ENCODE measurements at regions not wholly inside any gene's neighbourhood (a gene's known extent, or its start where the extent isn't known, plus 50 kb on each side); places are given as distances from the start of the nearest gene placed in this dataset.

- ChIA-PET POLR2A (no interaction called here), CTCF (no interaction called here)
- TF ChIP-seq, protein P1, sequence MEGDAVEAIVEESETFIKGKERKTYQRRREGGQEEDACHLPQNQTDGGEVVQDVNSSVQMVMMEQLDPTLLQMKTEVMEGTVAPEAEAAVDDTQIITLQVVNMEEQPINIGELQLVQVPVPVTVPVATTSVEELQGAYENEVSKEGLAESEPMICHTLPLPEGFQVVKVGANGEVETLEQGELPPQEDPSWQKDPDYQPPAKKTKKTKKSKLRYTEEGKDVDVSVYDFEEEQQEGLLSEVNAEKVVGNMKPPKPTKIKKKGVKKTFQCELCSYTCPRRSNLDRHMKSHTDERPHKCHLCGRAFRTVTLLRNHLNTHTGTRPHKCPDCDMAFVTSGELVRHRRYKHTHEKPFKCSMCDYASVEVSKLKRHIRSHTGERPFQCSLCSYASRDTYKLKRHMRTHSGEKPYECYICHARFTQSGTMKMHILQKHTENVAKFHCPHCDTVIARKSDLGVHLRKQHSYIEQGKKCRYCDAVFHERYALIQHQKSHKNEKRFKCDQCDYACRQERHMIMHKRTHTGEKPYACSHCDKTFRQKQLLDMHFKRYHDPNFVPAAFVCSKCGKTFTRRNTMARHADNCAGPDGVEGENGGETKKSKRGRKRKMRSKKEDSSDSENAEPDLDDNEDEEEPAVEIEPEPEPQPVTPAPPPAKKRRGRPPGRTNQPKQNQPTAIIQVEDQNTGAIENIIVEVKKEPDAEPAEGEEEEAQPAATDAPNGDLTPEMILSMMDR (IDR thresholded peaks at IDR 0.05; ENCODE audit: insufficient read depth, low read depth, low read length) = no peak
- Histone ChIP-seq H3K36me3 (ENCODE audit: control insufficient read depth, insufficient read depth, low read length) (no peaks in the 10 kb centered on the region), H3K27me3 (ENCODE audit: control insufficient read depth, insufficient read depth, low read length) (peaks cover 5% of the 10 kb centered on the region), H3K4me3 (ENCODE audit: low read depth, low read length) (no peak overlapping the region)
- no peak for DNase-seq (ENCODE audit: low read depth)
These were observed 227.9 kb upstream of the PITX2 start for GRCh38 chr4:110850461-110851442.

DNA sequence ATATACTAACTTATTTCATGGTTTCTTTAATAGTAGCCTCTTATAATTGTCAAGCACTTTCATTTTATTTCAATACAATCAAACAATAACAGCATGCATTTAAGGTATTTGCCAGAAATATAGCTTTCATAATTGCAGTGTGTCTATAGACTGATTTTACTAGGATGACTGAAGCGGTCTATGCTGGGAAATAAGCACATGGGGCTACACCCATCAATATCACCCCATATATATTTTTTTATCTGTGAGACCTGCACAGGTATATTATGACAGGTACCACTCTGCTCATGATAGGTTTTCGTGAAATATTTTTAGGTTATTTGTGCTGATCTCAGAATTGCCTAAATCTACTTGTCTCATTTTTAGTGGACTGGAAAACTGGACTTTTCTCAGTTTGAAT is 229.1 kb upstream of the PITX2 start:
- no peak overlapping the region for H3K4me3 ChIP-seq (ENCODE audit: low read depth, low read length)
- CTCF ChIA-PET = no interaction called here
- peaks cover 5% of the 10 kb centered on the region for H3K27me3 ChIP-seq (ENCODE audit: control insufficient read depth, insufficient read depth, low read length)
- no peaks in the 10 kb centered on the region for H3K36me3 ChIP-seq (ENCODE audit: control insufficient read depth, insufficient read depth, low read length)
- no peak for DNase-seq (ENCODE audit: low read depth)
- POLR2A ChIA-PET = no interaction called here
- TF ChIP-seq, protein P1 (IDR thresholded peaks at IDR 0.05; ENCODE audit: insufficient read depth, low read depth, low read length) = no peak

GRCh38 chr4:110852793-110853192 is 229.9 kb upstream of the PITX2 start:
- no peak for DNase-seq (ENCODE audit: low read depth)
- Histone ChIP-seq H3K4me3 (ENCODE audit: low read depth, low read length) (no peak overlapping the region), H3K36me3 (ENCODE audit: control insufficient read depth, insufficient read depth, low read length) (no peaks in the 10 kb centered on the region), H3K27me3 (ENCODE audit: control insufficient read depth, insufficient read depth, low read length) (peaks cover 5% of the 10 kb centered on the region)
- CTCF ChIA-PET = no interaction called here
- POLR2A ChIA-PET = no interaction called here
- TF ChIP-seq, protein P1 (IDR thresholded peaks at IDR 0.05; ENCODE audit: insufficient read depth, low read depth, low read length) = no peak

- ChIA-PET POLR2A (no interaction called here), CTCF (no interaction called here)
- H3K36me3 ChIP-seq (ENCODE audit: control insufficient read depth, insufficient read depth, low read length) = no peaks in the 10 kb centered on the region
- peaks cover 5% of the 10 kb centered on the region for H3K27me3 ChIP-seq (ENCODE audit: control insufficient read depth, insufficient read depth, low read length)
- TF ChIP-seq, protein P1 (IDR thresholded peaks at IDR 0.05; ENCODE audit: insufficient read depth, low read depth, low read length) = no peak
- DNase-seq (ENCODE audit: low read depth) = no peak
- no peak overlapping the region for H3K4me3 ChIP-seq (ENCODE audit: low read depth, low read length)
These were observed 230.4 kb upstream of the PITX2 start for GRCh38 chr4:110853242-110853641.

- H3K4me3 ChIP-seq (ENCODE audit: low read depth, low read length) = no peak overlapping the region
- TF ChIP-seq, protein P1 (IDR thresholded peaks at IDR 0.05; ENCODE audit: insufficient read depth, low read depth, low read length) = no peak
- DNase-seq (ENCODE audit: low read depth) = no peak
- ChIA-PET POLR2A (no interaction called here), CTCF (no interaction called here)
- H3K36me3 ChIP-seq (ENCODE audit: control insufficient read depth, insufficient read depth, low read length) = no peaks in the 10 kb centered on the region
- H3K27me3 ChIP-seq (ENCODE audit: control insufficient read depth, insufficient read depth, low read length) = peaks cover 5% of the 10 kb centered on the region
These were observed 231.3 kb upstream of the PITX2 start for GRCh38 chr4:110854021-110854678.
